GM19438 (cell line): ENCODE measurements at regions not wholly inside any gene's neighbourhood (a gene's known extent, or its start where the extent isn't known, plus 50 kb on each side); places are given as distances from the start of the nearest gene placed in this dataset.

ENCODE experiments used
- ATAC-seq: cut with Tn5 transposase; IDR thresholded peaks from one replicate; pipeline ENCODE4 v1.9.1; 2021; ENCODE audit warnings: low read depth; ENCODE audit not compliant: unreplicated experiment

GRCh38 chr1:79304131-79304530 is 297.6 kb upstream of the ADGRL4 start:
- ATAC-seq: no peak

GRCh38 chr1:79303040-79303439 is 296.5 kb upstream of the ADGRL4 start:
- no peak for ATAC-seq

- ATAC-seq: no peak
These were observed 295.9 kb upstream of the ADGRL4 start for GRCh38 chr1:79302380-79302930.

GRCh38 chr1:79295967-79296366 is 289.4 kb upstream of the ADGRL4 start:
- ATAC-seq: no peak

- no peak for ATAC-seq
These were observed 287.1 kb upstream of the ADGRL4 start for GRCh38 chr1:79293611-79294010.

- ATAC-seq: no peak
These were observed 284.5 kb upstream of the ADGRL4 start for GRCh38 chr1:79290927-79291474.

- ATAC-seq: no peak
These were observed 281.5 kb upstream of the ADGRL4 start for GRCh38 chr1:79287982-79288381.

- no peak for ATAC-seq
These were observed 279.1 kb upstream of the ADGRL4 start for GRCh38 chr1:79285667-79286066.

- ATAC-seq: no peak
These were observed 276.9 kb upstream of the ADGRL4 start for GRCh38 chr1:79283451-79283850.

- ATAC-seq: no peak
These were observed 274.9 kb upstream of the ADGRL4 start for GRCh38 chr1:79281442-79281841.

GRCh38 chr1:79271759-79272158 is 265.2 kb upstream of the ADGRL4 start:
- ATAC-seq: no peak

- no peak for ATAC-seq
These were observed 258.7 kb upstream of the ADGRL4 start for GRCh38 chr1:79264975-79265818.

- ATAC-seq: no peak
These were observed 257.8 kb upstream of the ADGRL4 start for GRCh38 chr1:79264285-79264684.

GRCh38 chr1:79262745-79263258 is 256.3 kb upstream of the ADGRL4 start:
- ATAC-seq: no peak

- ATAC-seq: no peak
These were observed 253.1 kb upstream of the ADGRL4 start for GRCh38 chr1:79259390-79260336.

- ATAC-seq: no peak
These were observed 248.9 kb upstream of the ADGRL4 start for GRCh38 chr1:79255421-79255820.

- ATAC-seq: no peak
These were observed 246.1 kb upstream of the ADGRL4 start for GRCh38 chr1:79252598-79252997.

- no peak for ATAC-seq
These were observed 233.3 kb upstream of the ADGRL4 start for GRCh38 chr1:79239840-79240239.

- no peak for ATAC-seq
These were observed 228.9 kb upstream of the ADGRL4 start for GRCh38 chr1:79235301-79236002.

- no peak for ATAC-seq
These were observed 226.3 kb upstream of the ADGRL4 start for GRCh38 chr1:79232818-79233217.
